GM18867 (cell line): ENCODE measurements at regions not wholly inside any gene's neighbourhood (a gene's known extent, or its start where the extent isn't known, plus 50 kb on each side); places are given as distances from the start of the nearest gene placed in this dataset.
A peak's percentile ranks its signal among the peaks of the same experiment; 100 is the strongest.
"Not testable (repeated sequence)": the region's sequence is repeated elsewhere in the genome, so short reads cannot be mapped to it uniquely, and the experiment has no call there.

ENCODE experiments used
- ATAC-seq: cut with Tn5 transposase; IDR thresholded peaks from one replicate; pipeline ENCODE4 v1.9.1; 2021; ENCODE audit warnings: mild to moderate bottlenecking, moderate library complexity; ENCODE audit not compliant: unreplicated experiment

DNA sequence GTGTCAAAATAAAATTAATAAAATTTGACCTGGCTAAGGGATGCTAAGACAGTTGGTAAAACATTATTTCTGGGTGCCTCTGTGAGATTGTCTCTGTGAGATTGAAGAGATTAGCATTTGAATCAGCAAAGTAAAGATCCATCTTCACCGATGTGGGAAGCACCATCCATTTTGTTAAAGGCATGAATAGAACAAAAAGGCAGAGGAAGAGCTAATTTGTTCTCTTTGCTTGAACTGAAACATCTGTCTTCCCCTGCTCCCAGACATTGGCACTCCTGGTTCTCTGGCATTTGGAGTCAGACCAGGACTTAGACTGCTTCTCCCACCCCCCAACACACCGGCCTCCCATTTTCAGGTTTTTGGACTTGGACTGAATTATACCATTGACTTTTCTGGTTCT is 603.8 kb upstream of the LINC00305 start:
- no peak for ATAC-seq

DNA sequence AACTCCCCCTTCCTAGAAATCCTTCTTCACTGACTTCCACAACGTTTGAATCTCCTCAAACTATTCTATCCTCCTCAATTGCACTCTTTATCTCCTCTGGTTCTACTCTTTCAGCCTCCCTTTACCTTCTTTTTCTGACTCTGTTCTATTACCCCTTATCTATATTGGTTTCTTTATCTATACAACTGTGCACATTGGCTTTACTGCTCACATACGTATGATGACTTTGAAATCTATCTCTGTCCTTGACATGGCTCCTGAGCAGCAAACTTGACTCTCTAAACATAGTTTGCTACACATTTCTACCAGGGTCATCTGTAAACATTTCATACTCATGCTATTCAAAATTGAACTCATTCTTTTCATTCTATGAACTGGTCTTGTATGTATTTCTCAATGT is 601.0 kb upstream of the LINC00305 start:
- ATAC-seq = no peak

DNA sequence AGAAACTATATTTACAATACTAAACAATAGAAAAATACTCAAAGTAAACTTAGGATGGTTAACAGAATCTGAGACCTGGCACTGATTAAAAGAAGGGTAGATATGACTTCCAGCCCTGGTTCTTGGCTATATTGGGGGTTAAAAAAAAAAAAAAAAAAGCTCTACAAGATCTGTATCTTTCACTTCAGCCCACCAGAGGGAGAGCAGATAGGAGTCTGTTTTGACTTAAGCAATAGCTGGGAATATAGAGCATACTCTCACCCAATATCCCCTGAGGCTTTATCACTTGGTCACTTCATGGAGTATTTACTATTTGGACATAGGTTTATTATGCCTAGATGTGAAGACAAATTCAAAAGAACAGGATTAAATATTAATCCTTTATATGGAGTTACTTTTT is 598.9 kb upstream of the LINC00305 start:
- ATAC-seq = no peak

DNA sequence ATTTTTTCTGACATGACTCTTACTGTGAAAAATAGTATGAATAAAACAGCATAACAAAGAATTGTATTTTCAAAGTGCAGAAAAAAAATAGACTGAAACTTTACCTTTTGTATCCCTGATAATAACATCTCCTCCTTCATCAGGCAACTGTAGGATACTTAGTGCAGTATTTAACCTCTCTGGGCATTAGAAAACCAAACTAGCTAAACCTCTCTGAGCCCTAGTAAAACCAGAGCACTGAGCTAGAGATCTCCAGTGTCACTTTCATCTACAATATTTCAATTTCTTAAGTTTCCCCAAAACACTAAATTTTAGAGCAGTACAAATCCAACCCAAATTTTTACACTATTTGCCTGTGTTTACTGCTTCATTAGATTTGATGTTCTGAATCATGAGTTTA is 594.0 kb upstream of the LINC00305 start:
- ATAC-seq = no peak

DNA sequence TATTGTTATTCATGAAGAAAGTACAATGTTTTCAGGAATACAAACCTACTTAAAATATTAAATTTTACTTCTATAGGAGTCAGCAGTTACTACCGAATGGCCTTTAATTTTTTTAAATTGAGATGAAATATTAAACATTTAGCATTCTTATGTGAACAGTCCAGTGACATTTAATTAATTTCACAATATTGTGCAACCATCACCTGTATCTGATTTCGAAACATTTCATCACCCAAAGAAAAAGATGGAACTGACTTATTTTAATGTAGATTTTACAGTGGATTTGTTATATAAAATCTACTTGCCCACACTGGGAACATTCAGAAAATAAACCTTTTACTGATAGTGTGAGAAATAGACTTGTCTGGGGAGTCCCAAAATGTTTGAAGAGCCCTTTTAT is 585.2 kb upstream of the LINC00305 start:
- ATAC-seq = no peak

DNA sequence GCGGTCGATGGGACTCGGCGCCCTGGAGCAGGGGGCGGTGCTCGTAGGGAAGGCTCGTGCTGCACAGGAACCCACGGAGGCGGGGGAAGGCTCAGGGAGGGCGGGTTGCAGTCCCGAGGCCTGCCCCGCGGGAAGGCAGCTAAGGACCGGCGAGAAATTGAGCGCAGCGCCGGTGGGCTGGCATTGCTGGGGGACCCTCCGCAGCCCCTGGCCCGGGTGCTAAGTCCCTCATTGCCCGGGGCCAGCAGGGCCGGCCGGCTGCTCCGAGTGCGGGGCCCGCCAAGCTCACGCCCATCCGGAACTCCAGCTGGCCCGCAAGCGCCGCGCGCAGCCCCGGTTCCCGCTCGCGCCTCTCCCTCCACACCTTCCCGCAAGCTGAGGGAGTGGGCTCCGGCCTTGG is 576.8 kb upstream of the LINC00305 start:
- not testable (repeated sequence) for ATAC-seq

DNA sequence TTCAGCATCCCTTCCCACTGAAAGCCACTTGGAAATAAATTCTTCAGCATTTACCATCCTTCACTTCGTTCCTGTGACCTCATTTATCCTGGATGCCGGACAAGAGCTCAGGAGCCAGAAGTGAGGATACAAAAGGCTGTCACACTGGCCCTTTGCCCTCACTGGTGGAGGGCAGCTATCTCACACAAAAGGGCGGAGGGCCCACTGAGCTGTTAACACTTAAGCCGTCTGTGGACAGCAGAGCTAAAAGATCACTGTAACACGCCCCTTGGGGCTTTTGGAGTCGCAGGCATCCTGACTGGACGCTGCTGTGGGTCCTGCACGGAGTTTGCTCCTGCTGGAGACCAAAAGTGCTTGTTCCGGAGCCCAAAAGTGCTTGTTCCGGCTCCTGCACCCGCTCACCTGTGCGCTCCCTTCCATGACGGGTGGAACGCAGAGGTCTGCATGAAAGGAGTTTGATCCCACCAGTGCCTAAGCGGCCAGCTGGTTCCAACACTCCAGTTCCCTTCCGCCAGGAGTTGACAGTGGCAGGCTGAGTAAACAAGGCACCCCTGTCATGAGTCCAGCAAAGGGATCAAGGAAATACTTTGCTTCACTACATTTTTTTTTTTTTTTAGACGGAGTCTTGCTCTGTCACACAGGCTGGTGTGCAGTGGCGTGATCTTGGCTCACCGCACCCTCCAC is 572.0 kb upstream of the LINC00305 start:
- no peak for ATAC-seq

DNA sequence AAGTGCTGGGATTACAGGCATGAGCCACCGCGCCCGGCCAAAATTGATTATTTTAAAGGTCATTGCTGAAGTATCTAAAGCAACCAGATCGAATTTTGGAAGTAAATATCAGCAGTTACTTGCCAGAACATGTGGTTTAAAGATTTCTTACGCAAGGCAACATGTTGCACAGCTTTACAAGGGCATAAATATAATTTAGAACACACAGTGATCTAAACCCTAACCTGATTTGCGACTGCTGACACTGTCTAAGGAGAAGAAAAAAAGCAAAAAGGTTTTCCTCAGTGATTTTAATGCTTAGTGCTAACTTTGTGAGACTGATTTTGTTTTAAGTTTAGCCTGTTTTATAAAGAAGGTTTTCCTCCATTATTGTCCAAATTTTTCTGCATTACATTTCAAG is 569.9 kb upstream of the LINC00305 start:
- no peak for ATAC-seq

DNA sequence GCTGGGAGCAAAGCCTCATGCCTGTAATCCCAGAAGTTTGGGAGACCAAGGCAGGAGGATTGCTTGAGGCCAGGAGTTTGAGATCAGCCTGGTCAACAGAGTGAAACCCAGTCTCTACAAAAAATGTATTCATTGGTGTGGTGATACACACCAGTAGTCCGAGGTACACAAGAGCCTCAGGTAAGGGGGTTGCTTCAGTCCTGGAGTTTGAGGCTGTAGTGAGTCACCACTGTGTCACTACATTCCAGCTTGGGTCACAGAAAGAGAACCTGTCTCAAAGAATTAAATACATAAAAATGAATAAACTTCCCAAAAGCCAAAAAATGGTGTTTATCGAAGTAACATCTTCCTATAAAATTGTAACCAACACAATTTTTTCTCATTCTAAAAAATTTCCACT is 568.1 kb upstream of the LINC00305 start:
- ATAC-seq = no peak

DNA sequence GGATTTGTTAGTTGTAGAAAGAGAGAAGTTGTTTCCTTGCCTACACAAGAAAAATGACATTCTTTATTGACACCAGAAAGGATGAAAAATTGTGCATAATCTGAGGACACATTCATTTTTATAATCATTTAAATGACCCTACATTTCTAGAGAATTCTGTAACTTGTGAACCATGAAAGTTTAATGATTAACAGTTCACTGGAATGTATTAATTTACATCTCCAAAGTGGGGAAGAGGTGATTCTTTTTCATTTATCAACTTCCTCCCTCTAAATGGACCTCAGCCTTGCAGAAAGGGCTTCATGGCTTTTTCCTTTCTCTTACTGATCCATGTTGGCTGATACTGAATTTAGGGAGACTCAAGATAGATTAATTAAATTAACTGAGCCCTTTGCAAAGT is 565.2 kb upstream of the LINC00305 start:
- no peak for ATAC-seq

DNA sequence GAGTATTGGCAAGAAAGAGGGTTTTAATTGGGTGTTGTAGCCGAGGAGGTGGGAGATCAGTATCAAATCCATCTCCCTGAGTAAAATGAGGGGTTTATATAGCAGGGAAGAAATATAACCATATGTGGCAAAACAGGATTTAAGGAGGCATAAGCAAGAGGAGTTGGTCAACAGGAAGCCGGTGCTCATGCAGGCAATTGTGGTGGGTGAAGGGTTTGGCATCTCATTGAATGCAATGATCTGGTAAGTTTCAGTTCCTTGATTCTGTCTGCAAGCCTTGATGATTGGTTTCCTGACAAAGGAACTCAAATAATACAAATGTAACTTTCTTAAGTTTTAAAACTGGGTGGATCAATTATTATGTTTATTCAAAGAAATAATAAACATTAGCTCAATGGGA is 564.4 kb upstream of the LINC00305 start:
- peak; percentile 87 for ATAC-seq

DNA sequence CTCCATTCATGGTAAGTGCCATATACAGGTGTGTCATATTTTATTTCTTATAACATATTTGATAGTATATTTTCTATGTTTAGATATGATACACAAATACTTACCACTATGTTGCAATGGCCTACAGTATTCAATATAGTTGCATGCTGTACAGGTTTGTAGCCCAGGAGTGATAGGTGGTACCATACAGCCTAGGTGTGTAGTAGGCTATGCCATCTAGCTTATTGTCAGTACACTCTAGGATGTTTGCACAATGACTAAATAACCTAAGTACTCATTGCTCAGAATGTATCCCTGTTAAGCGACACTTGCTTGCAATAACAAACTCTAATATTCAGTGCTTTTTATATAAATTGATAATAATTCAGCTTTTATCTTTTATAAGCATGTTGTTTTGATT is 563.1 kb upstream of the LINC00305 start:
- ATAC-seq = no peak

DNA sequence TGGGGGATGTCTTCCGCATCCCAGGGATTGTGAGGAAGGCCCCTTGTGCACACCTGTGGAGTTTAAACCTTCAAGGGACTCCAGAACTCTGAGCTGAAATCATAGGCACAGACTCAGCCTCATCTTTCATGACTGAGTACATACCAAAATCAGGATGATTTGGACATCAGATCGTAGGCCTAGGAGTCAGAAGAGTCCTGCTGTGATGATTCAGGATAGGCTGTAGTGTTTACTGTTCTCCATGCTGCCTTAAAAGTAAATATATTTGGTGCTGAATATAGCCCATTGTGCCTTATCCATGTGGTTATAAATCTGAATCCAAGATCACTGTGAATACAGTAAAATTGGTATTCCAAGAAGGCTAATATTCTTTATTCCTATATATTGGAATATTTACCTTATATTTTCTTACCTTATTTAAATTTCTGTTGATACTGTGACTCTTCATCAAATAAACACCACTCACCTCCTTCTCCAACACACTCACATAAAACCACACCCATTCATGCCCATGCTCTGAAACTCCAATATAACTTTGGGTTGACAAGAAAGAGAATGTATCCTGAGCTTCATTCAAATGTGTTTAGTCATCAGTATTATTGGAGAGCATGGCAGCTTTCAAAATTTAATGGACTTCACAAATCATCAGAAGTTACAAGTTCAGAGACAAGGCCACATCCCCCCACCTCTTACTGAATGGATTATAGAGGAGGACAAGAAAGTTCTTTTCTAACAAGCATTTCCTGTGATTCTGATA is 561.4 kb upstream of the LINC00305 start:
- no peak for ATAC-seq

DNA sequence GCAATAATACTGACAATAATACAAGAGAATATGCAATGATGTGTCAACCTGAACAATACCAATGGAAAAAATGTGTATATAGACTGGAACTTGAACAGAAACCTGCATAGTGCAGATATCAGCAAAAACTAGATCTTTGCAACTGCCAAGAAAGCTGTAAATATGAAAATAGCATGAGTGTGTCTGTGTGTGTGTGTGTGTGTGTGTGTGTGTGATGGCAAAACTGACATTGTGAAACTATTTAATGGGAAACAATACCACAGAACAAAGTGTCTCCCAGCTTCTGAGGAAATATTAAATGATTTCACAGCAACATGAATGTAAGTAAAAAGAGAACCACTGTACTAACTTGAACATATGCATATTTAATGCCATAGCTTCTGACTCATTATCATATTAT is 558.2 kb upstream of the LINC00305 start:
- ATAC-seq = no peak

DNA sequence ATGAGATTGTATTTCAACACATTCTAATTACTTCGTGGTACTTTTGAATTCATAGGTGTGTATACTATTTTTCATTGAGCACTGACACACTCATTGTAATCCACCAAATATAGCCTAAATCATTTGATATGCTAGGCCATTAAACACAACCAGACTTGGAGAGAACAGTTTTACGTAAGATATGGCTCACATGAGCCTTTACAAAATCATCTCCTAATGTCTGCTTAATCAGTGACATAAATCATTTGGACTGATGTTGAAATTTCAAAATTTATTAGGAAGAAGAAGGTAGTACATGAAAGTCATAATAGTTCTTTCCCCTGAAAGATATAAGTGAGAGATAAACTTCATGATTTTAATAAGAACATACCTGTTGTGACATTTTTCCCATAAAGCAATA is 550.2 kb upstream of the LINC00305 start:
- no peak for ATAC-seq

DNA sequence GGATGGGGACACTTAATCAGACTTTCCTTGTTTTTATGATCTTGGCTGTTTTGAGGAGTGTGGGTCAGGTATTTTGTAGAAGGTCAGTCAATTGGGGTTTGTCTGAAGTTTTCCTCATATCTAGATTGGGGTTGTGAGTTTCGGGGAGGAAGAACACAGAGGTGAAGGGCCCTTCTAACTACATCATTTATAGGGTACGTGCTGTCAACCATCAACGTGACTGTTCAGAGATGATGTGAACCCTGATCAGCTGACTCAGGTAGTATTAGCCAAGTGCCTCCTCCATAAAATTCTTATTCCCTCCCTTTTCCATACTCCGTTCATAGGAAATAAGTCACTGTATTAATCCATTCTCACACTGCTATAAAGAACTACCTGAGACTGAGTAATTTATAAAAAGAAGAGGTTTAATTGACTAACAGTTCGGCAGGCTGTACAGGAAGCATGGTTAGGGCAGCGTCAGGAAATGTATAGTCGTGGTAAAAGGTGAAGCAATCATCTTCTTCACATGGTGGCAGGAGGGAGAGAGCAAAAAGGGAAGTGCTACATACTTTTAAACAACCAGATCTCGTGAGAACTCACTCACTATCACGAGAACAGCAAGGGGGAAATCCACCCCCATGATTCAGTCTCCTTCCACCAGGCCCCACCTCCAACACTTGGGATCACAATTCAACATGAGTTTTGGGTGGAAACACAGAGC is 547.1 kb upstream of the LINC00305 start:
- ATAC-seq = no peak

DNA sequence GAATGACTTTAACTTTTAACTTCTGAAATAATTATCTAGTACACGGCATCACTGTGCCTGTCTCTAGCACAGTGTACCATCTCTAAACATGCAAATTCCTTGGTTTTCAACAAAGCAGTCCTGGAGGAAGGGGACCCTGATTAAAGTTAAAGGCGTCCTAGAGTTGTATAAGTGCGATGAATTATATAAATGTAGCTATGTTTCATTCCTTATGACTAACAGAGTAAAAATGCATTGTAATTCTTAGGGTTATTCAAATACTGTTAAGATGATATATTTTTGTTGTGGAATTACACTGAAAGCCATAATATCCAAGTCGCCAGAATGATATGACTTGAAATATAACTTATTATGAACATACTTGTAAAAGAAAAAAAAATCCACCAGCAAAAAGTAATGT is 544.9 kb upstream of the LINC00305 start:
- ATAC-seq = no peak

DNA sequence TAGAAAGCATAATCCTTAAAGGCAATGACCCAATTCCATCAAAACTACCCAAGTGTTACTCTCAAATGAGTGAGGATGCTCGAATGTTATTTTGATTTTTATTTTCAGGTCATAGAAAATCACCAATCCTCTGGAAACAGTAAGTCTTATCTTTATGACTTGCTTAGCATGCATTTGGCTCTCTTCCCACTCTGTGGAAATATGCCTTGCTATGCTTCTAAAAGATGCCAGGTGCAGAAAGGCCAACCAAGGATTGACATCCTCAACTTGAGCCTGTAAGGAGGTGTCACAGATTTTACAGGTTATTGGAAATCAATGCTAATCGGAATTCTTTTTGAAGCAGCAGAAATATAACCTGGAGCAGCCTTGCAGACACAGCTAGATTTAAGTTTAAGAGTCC is 543.9 kb upstream of the LINC00305 start:
- ATAC-seq = no peak

DNA sequence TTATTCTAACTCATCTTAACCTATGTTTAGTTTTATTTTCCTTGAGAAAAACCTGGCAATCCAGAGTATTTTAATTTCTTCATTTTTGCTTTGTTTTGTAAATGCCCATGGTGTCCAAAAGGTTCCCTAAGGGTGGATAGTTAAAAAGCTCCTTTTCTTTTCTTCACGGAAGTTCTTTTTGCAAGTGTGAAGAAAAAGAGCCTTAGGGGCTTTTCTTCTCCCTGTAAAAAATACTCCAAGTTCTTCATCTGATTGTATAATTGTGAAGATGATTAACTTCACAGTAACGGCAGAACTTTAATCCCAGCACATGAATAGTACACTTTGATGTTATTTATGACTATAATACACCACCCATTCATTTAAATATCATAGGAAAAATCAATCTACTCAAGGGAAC is 530.2 kb upstream of the LINC00305 start:
- ATAC-seq = no peak

DNA sequence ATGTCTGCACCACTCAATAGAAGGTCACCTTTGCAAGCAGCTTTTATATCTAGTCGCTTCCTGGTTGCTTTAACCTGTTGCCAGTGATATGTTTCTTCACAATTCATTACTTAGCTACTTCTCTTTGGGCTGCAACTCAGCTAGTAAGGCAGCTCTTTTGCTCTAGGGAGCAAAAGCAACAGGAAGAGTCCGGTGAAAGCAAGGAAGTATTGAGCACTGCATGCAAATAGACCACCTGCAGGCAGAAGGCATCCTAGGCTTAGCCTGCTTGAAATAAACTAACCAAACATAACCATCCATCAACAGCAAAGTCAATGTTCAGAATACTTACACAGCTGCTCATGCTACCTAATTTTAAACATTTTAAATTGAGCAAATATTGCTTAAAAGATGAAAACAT is 529.2 kb upstream of the LINC00305 start:
- ATAC-seq = no peak

DNA sequence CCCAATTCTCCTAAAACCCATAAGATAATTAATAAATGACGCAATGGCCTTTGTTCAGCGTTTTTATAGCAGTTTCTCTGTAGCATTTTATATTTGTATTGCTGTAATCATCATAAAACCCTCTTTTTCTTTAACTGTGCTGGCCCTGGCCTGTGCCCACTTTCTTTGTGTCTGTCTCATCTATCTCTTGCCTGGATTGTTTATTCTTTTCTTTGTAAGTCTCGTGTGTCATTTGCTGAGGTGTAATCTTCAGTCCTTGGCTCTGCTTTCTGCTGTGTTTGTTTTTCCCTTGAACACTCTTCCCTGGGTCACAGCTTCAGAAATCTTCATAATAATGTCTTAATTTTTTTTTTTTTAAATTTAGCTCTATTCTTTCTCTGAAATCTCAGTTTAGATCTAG is 525.8 kb upstream of the LINC00305 start:
- no peak for ATAC-seq

DNA sequence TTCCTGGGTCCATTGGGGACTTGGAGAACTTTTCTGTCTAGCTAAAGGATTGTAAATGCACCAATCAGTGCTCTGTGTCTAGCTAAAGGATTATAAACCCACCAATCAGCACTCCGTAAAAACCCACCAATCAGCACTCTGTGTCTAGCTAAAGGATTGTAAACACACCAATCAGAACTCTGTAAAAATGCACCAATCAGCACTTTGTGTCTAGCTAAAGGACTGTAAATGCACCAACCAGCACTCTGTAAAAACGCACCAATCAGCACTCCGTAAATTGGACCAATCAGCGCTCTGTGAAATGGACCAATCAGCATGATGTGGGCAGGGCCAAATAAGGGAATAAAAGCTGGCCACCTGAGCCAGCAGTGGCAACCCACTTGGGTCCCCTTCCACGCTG is 522.4 kb upstream of the LINC00305 start:
- not testable (repeated sequence) for ATAC-seq
